Iris pigment epithelial cell (primary cell): ENCODE measurements at regions not wholly inside any gene's neighbourhood (a gene's known extent, or its start where the extent isn't known, plus 50 kb on each side); places are given as distances from the start of the nearest gene placed in this dataset.
A peak's percentile ranks its signal among the peaks of the same experiment; 100 is the strongest.

ENCODE experiments used
- DNase-seq: peaks from one replicate; pipeline ENCODE4 v3.0.0-alpha.2; 2011; ENCODE audit warnings: low read depth

GRCh38 chrX:141759238-141759637, 60.7 kb upstream of the SPANXD start:
- DNase-seq, result no peak

GRCh38 chrX:141760761-141761160, 62.2 kb upstream of the SPANXD start:
- peak; percentile 66 for DNase-seq

- no peak for DNase-seq
Measured at GRCh38 chrX:141787655-141788054, 50.5 kb upstream of the MAGEC3 start.
